Islet precursor cell (in vitro differentiated cells): ENCODE measurements at regions not wholly inside any gene's neighbourhood (a gene's known extent, or its start where the extent isn't known, plus 50 kb on each side); places are given as distances from the start of the nearest gene placed in this dataset.
"Not testable (repeated sequence)": the region's sequence is repeated elsewhere in the genome, so short reads cannot be mapped to it uniquely, and the experiment has no call there.

Experiments used
- DNase-seq: peaks from one replicate; pipeline ENCODE4 v3.0.0-alpha.2; 2018

- DNase-seq, result no peak
Measured at GRCh38 chr4:141463678-141464077, 172.7 kb upstream of the IL15 start.

GRCh38 chr4:141464366-141464765 lies 172.0 kb upstream of the IL15 start:
- no peak for DNase-seq

- DNase-seq, result no peak
Measured at GRCh38 chr4:141465171-141465570, 171.2 kb upstream of the IL15 start.

- no peak for DNase-seq
Measured at GRCh38 chr4:141467225-141467624, 169.2 kb upstream of the IL15 start.

- DNase-seq, result no peak
Measured at GRCh38 chr4:141469392-141469791, 167.0 kb upstream of the IL15 start.

GRCh38 chr4:141473026-141473540 lies 163.3 kb upstream of the IL15 start:
- DNase-seq, result no peak

GRCh38 chr4:141473952-141474351 lies 162.4 kb upstream of the IL15 start:
- DNase-seq, result no peak

- DNase-seq, result no peak
Measured at GRCh38 chr4:141480950-141481349, 155.4 kb upstream of the IL15 start.

GRCh38 chr4:141484298-141484697 lies 152.1 kb upstream of the IL15 start:
- DNase-seq, result not testable (repeated sequence)

- DNase-seq, result no peak
Measured at GRCh38 chr4:141486375-141486997, 149.9 kb upstream of the IL15 start.

GRCh38 chr4:141497627-141498026 lies 138.8 kb upstream of the IL15 start:
- DNase-seq, result no peak

- no peak for DNase-seq
Measured at GRCh38 chr4:141499261-141499853, 137.0 kb upstream of the IL15 start.

GRCh38 chr4:141501395-141501794 lies 135.0 kb upstream of the IL15 start:
- no peak for DNase-seq

- no peak for DNase-seq
Measured at GRCh38 chr4:141501931-141502330, 134.5 kb upstream of the IL15 start.

- DNase-seq, result no peak
Measured at GRCh38 chr4:141502755-141503154, 133.6 kb upstream of the IL15 start.

GRCh38 chr4:141503260-141503659 lies 133.1 kb upstream of the IL15 start:
- no peak for DNase-seq

GRCh38 chr4:141511055-141511454 lies 125.3 kb upstream of the IL15 start:
- DNase-seq, result no peak

GRCh38 chr4:141513866-141514265 lies 122.5 kb upstream of the IL15 start:
- no peak for DNase-seq

- no peak for DNase-seq
Measured at GRCh38 chr4:141518222-141518621, 118.2 kb upstream of the IL15 start.

GRCh38 chr4:141524116-141524515 lies 112.3 kb upstream of the IL15 start:
- DNase-seq, result no peak

- DNase-seq, result no peak
Measured at GRCh38 chr4:141524841-141525240, 111.5 kb upstream of the IL15 start.

- DNase-seq, result no peak
Measured at GRCh38 chr4:141530627-141531026, 105.8 kb upstream of the IL15 start.

GRCh38 chr4:141534985-141535384 lies 101.4 kb upstream of the IL15 start:
- DNase-seq, result no peak

GRCh38 chr4:141538001-141538400 lies 98.4 kb upstream of the IL15 start:
- DNase-seq, result no peak

- DNase-seq, result no peak
Measured at GRCh38 chr4:141540643-141541042, 95.7 kb upstream of the IL15 start.
